Uterus (tissue), 2 donors: ENCODE measurements at regions not wholly inside any gene's neighbourhood (a gene's known extent, or its start where the extent isn't known, plus 50 kb on each side); places are given as distances from the start of the nearest gene placed in this dataset.

Experiments used
- POLR2A ChIP-seq, 2 donors: fragments of 450-650 bp; IDR thresholded peaks; one replicate each; pipeline ENCODE4 v1.6.1; 2016; ENCODE audit warnings: antibody characterized with exemption in 2 of 2, mild to moderate bottlenecking in 1 of 2, moderate library complexity in 1 of 2
- TF ChIP-seq, protein P1 (sequence below), 4 experiments: fragments of 200-600 bp in 2 of 4; fragments of 450-650 bp in 2 of 4; sonication (generic) in 2 of 4; IDR thresholded peaks; one replicate each; pipeline ENCODE4 v1.5.1; 2016 to 2019; ENCODE audit warnings: antibody characterized with exemption in 4 of 4, mild to moderate bottlenecking in 2 of 4, moderate library complexity in 1 of 4

DNA sequence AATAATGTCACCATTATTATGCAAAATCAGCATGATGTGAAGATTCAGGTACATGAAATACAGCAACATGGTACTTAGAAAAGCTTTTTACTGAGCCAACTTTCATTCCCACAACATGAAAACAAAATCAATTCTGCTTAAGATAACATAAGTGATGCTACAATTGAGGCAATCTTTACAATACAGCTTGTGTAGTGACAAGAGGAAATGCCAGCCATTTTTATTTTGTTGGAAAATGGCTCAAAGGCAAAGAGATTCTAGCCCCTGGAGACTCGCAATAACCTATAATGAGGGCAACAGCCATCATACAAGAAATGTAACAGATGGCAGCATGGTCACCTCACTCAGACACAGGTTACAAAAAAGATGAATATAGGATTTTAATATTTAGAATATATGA is 560.4 kb downstream of the SPOCK3 start:
- TF ChIP-seq, protein P1, sequence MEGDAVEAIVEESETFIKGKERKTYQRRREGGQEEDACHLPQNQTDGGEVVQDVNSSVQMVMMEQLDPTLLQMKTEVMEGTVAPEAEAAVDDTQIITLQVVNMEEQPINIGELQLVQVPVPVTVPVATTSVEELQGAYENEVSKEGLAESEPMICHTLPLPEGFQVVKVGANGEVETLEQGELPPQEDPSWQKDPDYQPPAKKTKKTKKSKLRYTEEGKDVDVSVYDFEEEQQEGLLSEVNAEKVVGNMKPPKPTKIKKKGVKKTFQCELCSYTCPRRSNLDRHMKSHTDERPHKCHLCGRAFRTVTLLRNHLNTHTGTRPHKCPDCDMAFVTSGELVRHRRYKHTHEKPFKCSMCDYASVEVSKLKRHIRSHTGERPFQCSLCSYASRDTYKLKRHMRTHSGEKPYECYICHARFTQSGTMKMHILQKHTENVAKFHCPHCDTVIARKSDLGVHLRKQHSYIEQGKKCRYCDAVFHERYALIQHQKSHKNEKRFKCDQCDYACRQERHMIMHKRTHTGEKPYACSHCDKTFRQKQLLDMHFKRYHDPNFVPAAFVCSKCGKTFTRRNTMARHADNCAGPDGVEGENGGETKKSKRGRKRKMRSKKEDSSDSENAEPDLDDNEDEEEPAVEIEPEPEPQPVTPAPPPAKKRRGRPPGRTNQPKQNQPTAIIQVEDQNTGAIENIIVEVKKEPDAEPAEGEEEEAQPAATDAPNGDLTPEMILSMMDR (IDR thresholded peaks at IDR 0.05): no peak
- no peak for TF ChIP-seq POLR2A (IDR thresholded peaks at IDR 0.05)
